OCI-LY1 (cell line): ENCODE measurements at regions not wholly inside any gene's neighbourhood (a gene's known extent, or its start where the extent isn't known, plus 50 kb on each side); places are given as distances from the start of the nearest gene placed in this dataset.

Source experiments
- H2AFZ ChIP-seq: fragments of 200-600 bp; sonication (generic), shearing (Covaris generic); 2 replicates; pipeline ENCODE4 v1.6.0; 2014; ENCODE audit warnings: antibody characterized with exemption, mild to moderate bottlenecking, low read length
- H3F3A ChIP-seq: fragments of 200-600 bp; sonication (generic), shearing (Covaris generic); 2 replicates; pipeline ENCODE4 v1.6.0; 2014; ENCODE audit warnings: mild to moderate bottlenecking, antibody characterized with exemption, low read length, moderate library complexity; ENCODE audit not compliant: insufficient read depth
- H3K27ac ChIP-seq: fragments of 200-600 bp; sonication (generic); 2 replicates; pipeline ENCODE4 v1.5.1; 2014; ENCODE audit warnings: low read length, mixed run types, mild to moderate bottlenecking, low read depth; ENCODE audit not compliant: poor library complexity, severe bottlenecking
- H3K27me3 ChIP-seq: fragments of 200-600 bp; sonication (generic); 2 replicates; pipeline ENCODE4 v1.6.0; 2014; ENCODE audit warnings: antibody characterized with exemption, mild to moderate bottlenecking, low read length, moderate library complexity; ENCODE audit not compliant: insufficient read depth
- H3K36me3 ChIP-seq: fragments of 200-600 bp; sonication (generic); 2 replicates; pipeline ENCODE4 v1.6.1; 2014; ENCODE audit warnings: mild to moderate bottlenecking, antibody characterized with exemption, low read length, moderate library complexity, mixed read lengths; ENCODE audit not compliant: insufficient read depth
- H3K4me1 ChIP-seq: fragments of 200-600 bp; sonication (generic); 2 replicates; pipeline ENCODE4 v1.5.1; 2014; ENCODE audit warnings: mild to moderate bottlenecking, low read length, moderate library complexity; ENCODE audit not compliant: insufficient read depth, severe bottlenecking
- H3K4me2 ChIP-seq: fragments of 200-600 bp; sonication (generic), shearing (Covaris generic); 2 replicates; pipeline ENCODE4 v1.6.1; 2014; ENCODE audit warnings: low read length
- H3K4me3 ChIP-seq: fragments of 200-600 bp; sonication (generic); 2 replicates; pipeline ENCODE4 v1.5.1; 2014; ENCODE audit warnings: low read length, low read depth, mild to moderate bottlenecking, mixed read lengths; ENCODE audit not compliant: poor library complexity, severe bottlenecking
- H3K79me2 ChIP-seq: fragments of 200-600 bp; shearing (Covaris generic); 2 replicates; pipeline ENCODE4 v1.6.1; 2016; ENCODE audit warnings: mixed run types, low read length, mixed read lengths; ENCODE audit not compliant: insufficient read depth
- H3K9ac ChIP-seq: fragments of 200-600 bp; sonication (generic), shearing (Covaris generic); 2 replicates; pipeline ENCODE4 v1.6.1; 2014; ENCODE audit warnings: mild to moderate bottlenecking, low read length, mixed read lengths
- H3K9me2 ChIP-seq: fragments of 200-600 bp; sonication (generic), shearing (Covaris generic); 2 replicates; pipeline ENCODE4 v1.6.1; 2014; ENCODE audit warnings: low read depth, mild to moderate bottlenecking, low read length, mixed read lengths
- H3K9me3 ChIP-seq: fragments of 200-600 bp; shearing (Covaris generic); 2 replicates; pipeline ENCODE4 v1.6.1; 2014; ENCODE audit warnings: low read length, mixed read lengths
- H4K20me1 ChIP-seq: fragments of 200-600 bp; sonication (generic), shearing (Covaris generic); 2 replicates; pipeline ENCODE4 v1.6.0; 2016; ENCODE audit warnings: mild to moderate bottlenecking, low read length; ENCODE audit not compliant: insufficient read depth
- EZH2 ChIP-seq: fragments of 200-600 bp; sonication (generic), shearing (Covaris generic); IDR thresholded peaks from 2 replicates; pipeline ENCODE4 v1.8.0; 2017; ENCODE audit warnings: borderline replicate concordance, mixed run types, mild to moderate bottlenecking, antibody characterized with exemption, low read length, moderate library complexity, mixed read lengths
- TF ChIP-seq, protein P1 (sequence below): fragments of 200-600 bp; sonication (generic), shearing (Covaris generic); IDR thresholded peaks from 2 replicates; pipeline ENCODE4 v1.5.1; 2017; ENCODE audit warnings: mild to moderate bottlenecking, antibody characterized with exemption, low read length, moderate library complexity, mixed read lengths

DNA sequence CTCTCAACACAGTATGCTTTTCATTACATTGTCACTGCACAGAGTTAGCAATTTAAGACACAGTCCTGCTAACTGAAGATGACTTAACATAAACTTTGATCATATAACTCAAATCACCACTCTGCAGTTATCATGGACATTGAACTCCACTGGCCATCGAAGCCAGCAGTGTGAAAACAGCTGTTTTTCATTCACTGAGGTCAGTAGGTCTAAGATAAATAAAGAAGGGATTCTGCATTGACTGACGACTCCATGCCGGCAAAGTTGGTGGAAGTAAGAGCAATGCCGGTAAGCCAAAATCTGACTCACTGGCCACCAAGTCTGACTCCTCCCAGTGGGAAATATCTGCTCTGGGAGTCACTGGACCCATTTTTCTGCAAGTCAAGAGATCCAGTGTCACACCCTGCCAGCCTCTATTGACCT lies 449.9 kb upstream of the ANKRD30A start:
- Histone ChIP-seq H3K4me2 (no peak overlapping the region), H3K4me3 (no peak overlapping the region), H3K36me3 (no peaks in the 10 kb centered on the region), H4K20me1 (no peaks in the 10 kb centered on the region), H3K9me2 (no peaks in the 10 kb centered on the region), H2AFZ (no peak overlapping the region), H3K27me3 (no peaks in the 10 kb centered on the region), H3F3A (no peaks in the 10 kb centered on the region), H3K27ac (no peak overlapping the region), H3K9ac (no peak overlapping the region), H3K9me3 (no peaks in the 10 kb centered on the region), H3K79me2 (no peaks in the 10 kb centered on the region), H3K4me1 (no peaks in the 10 kb centered on the region)
- TF ChIP-seq, protein P1, sequence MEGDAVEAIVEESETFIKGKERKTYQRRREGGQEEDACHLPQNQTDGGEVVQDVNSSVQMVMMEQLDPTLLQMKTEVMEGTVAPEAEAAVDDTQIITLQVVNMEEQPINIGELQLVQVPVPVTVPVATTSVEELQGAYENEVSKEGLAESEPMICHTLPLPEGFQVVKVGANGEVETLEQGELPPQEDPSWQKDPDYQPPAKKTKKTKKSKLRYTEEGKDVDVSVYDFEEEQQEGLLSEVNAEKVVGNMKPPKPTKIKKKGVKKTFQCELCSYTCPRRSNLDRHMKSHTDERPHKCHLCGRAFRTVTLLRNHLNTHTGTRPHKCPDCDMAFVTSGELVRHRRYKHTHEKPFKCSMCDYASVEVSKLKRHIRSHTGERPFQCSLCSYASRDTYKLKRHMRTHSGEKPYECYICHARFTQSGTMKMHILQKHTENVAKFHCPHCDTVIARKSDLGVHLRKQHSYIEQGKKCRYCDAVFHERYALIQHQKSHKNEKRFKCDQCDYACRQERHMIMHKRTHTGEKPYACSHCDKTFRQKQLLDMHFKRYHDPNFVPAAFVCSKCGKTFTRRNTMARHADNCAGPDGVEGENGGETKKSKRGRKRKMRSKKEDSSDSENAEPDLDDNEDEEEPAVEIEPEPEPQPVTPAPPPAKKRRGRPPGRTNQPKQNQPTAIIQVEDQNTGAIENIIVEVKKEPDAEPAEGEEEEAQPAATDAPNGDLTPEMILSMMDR = no peak
- TF ChIP-seq EZH2 = no peak

DNA sequence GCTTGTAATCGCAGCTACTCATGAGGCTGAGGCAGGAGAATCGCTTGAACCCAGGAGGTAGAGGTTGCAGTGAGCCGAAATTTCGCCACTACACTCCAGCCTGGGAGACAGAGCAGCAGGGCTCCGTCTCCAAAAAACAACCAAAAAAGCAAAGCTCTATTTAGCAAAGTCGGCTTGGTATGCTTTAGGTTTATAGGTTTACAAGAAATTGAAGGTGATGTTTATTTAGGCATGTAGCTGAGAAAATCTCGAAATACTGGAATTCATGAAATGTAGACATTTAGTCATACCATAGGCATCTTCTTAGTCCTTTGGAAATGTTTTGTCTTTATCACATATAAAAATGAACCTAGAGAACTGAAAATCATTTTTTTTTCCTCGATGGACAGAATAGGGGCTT lies 453.8 kb upstream of the ANKRD30A start:
- no peak overlapping the region for H2AFZ ChIP-seq
- H3K4me3 ChIP-seq = no peak overlapping the region
- H3K79me2 ChIP-seq = no peaks in the 10 kb centered on the region
- TF ChIP-seq EZH2 = no peak
- TF ChIP-seq, protein P1 = no peak
- H3K9me2 ChIP-seq = no peaks in the 10 kb centered on the region
- no peak overlapping the region for H3K4me2 ChIP-seq
- H4K20me1 ChIP-seq = no peaks in the 10 kb centered on the region
- no peaks in the 10 kb centered on the region for H3F3A ChIP-seq
- no peaks in the 10 kb centered on the region for H3K9me3 ChIP-seq
- H3K27me3 ChIP-seq = no peaks in the 10 kb centered on the region
- no peak overlapping the region for H3K9ac ChIP-seq
- H3K27ac ChIP-seq = no peak overlapping the region
- H3K36me3 ChIP-seq = no peaks in the 10 kb centered on the region
- H3K4me1 ChIP-seq = no peaks in the 10 kb centered on the region

DNA sequence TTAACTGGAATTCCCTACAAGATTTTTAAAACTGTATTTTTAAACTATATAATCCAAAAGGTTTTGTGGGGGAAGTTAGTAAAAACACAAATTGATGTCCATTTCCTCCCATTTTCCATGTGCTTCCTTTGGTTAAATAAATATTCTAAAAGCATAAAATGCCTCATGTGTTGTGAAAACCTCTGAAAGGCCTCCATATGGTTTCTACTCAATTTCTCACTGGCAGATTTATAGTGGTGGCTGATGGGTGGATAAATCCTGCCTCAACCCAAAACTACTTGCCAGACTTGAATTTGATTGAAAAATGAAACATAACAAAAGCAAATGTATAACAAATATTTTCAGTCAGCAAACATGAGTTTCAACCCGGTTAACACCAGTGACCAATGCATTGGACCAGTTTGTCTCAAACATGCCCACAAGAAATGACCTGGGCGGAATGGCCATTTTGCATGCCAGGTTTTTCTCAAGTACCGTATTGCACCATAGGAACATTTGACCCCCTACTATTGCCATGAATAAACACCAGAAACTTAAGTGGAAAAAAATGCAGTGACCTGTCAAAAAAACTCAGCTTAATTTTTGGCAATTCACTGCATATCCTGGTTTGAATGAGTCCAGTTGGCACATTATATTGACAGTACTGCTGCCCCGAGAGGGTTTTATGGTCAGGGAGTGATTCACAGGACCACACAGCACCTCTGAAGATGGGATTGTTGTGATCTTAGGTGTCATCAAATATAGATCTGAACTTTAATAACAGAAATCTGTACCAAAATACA lies 454.6 kb upstream of the ANKRD30A start:
- Histone ChIP-seq H3K27me3 (no peaks in the 10 kb centered on the region), H2AFZ (no peak overlapping the region), H3K4me2 (no peak overlapping the region), H3K9ac (no peak overlapping the region), H3K4me1 (no peaks in the 10 kb centered on the region), H3K79me2 (no peaks in the 10 kb centered on the region), H3K9me3 (no peaks in the 10 kb centered on the region), H3K4me3 (no peak overlapping the region), H3K27ac (no peak overlapping the region), H3K9me2 (no peaks in the 10 kb centered on the region), H4K20me1 (no peaks in the 10 kb centered on the region), H3F3A (no peaks in the 10 kb centered on the region), H3K36me3 (no peaks in the 10 kb centered on the region)
- TF ChIP-seq, protein P1 = no peak
- TF ChIP-seq EZH2 = no peak
